HEK293 (cell line): ENCODE measurements at regions not wholly inside any gene's neighbourhood (a gene's known extent, or its start where the extent isn't known, plus 50 kb on each side); places are given as distances from the start of the nearest gene placed in this dataset.
"Not testable (repeated sequence)": the region's sequence is repeated elsewhere in the genome, so short reads cannot be mapped to it uniquely, and the experiment has no call there.

ENCODE experiments used
- CTCF ChIA-PET: fragments of 350-600 bp; formaldehyde crosslinking; extraction: SDS; loops from one replicate; lab custom pipeline; 2021; ENCODE audit warnings: antibody characterized with exemption; lab: Yijun Ruan, JAX
- POLR2A ChIA-PET: fragments of 300-600 bp; formaldehyde crosslinking; extraction: SDS; loops from one replicate; lab custom pipeline; 2020; ENCODE audit warnings: antibody characterized with exemption, inconsistent platforms; lab: Yijun Ruan, JAX
- H3K27ac ChIP-seq: fragments of 200-500 bp; sonication (Bioruptor generic); 2 replicates; pipeline ENCODE4 v1.5.1; 2014; ENCODE audit warnings: low read depth, low read length, control low read depth, inconsistent platforms; ENCODE audit errors: extremely low read depth
- H3K36me3 ChIP-seq, 2 experiments: fragments of 200-500 bp in 1 of 2; sonication (Bioruptor generic) in 1 of 2; 1 replicate in 1 of 2; 2 replicates in 1 of 2; pipeline ENCODE4 v1.5.1; 2014 to 2017; ENCODE audit warnings: inconsistent platforms in 2 of 2, low read length in 2 of 2; ENCODE audit not compliant: control insufficient read depth in 2 of 2, insufficient read depth in 1 of 2
- H3K4me1 ChIP-seq: fragments of 200-500 bp; sonication (Bioruptor generic); 2 replicates; pipeline ENCODE4 v1.5.1; 2014; ENCODE audit warnings: mild to moderate bottlenecking, low read length, inconsistent platforms; ENCODE audit not compliant: control insufficient read depth, insufficient read depth
- H3K4me3 ChIP-seq: 2 replicates; pipeline ENCODE4 v1.5.1; 2011; ENCODE audit warnings: low read depth, mild to moderate bottlenecking, control low read depth, low read length, moderate library complexity
- H3K9me3 ChIP-seq: fragments of 200-500 bp; sonication (Bioruptor generic); 2 replicates; pipeline ENCODE4 v1.5.1; 2014; ENCODE audit warnings: low read depth, low read length, inconsistent platforms; ENCODE audit not compliant: control insufficient read depth, insufficient read depth
- EGR2 ChIP-seq: fragments of 450-650 bp; formaldehyde crosslinking; IDR thresholded peaks from 2 replicates; pipeline ENCODE4 v1.5.1; 2016; ENCODE audit warnings: low read depth, missing biosample characterization, missing genetic modification characterization
- ZNF184 ChIP-seq: fragments of 450-650 bp; IDR thresholded peaks from 2 replicates; pipeline ENCODE4 v1.5.1; 2018; ENCODE audit warnings: missing biosample characterization, mild to moderate bottlenecking, missing genetic modification characterization
- ZNF202 ChIP-seq: fragments of 450-650 bp; formaldehyde crosslinking; IDR thresholded peaks from 2 replicates; pipeline ENCODE4 v1.5.1; 2016; ENCODE audit warnings: missing biosample characterization, missing genetic modification characterization, borderline replicate concordance
- ZNF24 ChIP-seq: fragments of 450-650 bp; formaldehyde crosslinking; IDR thresholded peaks from 2 replicates; pipeline ENCODE4 v1.5.1; 2016; ENCODE audit warnings: missing biosample characterization, missing genetic modification characterization
- ZNF398 ChIP-seq: fragments of 450-650 bp; formaldehyde crosslinking; IDR thresholded peaks from 2 replicates; pipeline ENCODE4 v1.5.1; 2017; ENCODE audit warnings: missing biosample characterization, missing genetic modification characterization
- ZNF473 ChIP-seq: fragments of 450-650 bp; formaldehyde crosslinking; IDR thresholded peaks from 2 replicates; pipeline ENCODE4 v1.5.1; 2017; ENCODE audit warnings: missing biosample characterization, missing genetic modification characterization
- ZNF639 ChIP-seq: fragments of 450-650 bp; formaldehyde crosslinking; IDR thresholded peaks from 2 replicates; pipeline ENCODE4 v1.5.1; 2016; ENCODE audit warnings: missing biosample characterization, missing genetic modification characterization
- ZNF658 ChIP-seq: fragments of 450-650 bp; formaldehyde crosslinking; IDR thresholded peaks from 2 replicates; pipeline ENCODE4; 2016; ENCODE audit warnings: missing biosample characterization, missing genetic modification characterization
- ZSCAN30 ChIP-seq: fragments of 450-650 bp; IDR thresholded peaks from 2 replicates; pipeline ENCODE4 v1.5.1; 2018; ENCODE audit warnings: missing biosample characterization, mild to moderate bottlenecking, missing genetic modification characterization, moderate library complexity
- ZXDB ChIP-seq: fragments of 450-650 bp; formaldehyde crosslinking; IDR thresholded peaks from 2 replicates; pipeline ENCODE4 v1.5.1; 2016; ENCODE audit warnings: missing biosample characterization, missing genetic modification characterization
- TF ChIP-seq, protein P1 (sequence below): fragments of 450-650 bp; formaldehyde crosslinking; IDR thresholded peaks from 2 replicates; pipeline ENCODE4 v1.5.1; 2016; ENCODE audit warnings: missing biosample characterization, missing genetic modification characterization

GRCh38 chr1:194860248-194861201 lies 1674.1 kb upstream of the B3GALT2 start (continued):
- TF ChIP-seq ZNF639 (tag by site-specific recombination) (no peak), ZNF184 (tag by site-specific recombination) (no peak)
- TF ChIP-seq, protein P1, sequence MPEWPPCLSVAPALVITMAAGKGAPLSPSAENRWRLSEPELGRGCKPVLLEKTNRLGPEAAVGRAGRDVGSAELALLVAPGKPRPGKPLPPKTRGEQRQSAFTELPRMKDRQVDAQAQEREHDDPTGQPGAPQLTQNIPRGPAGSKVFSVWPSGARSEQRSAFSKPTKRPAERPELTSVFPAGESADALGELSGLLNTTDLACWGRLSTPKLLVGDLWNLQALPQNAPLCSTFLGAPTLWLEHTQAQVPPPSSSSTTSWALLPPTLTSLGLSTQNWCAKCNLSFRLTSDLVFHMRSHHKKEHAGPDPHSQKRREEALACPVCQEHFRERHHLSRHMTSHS (tag by site-specific recombination), result no peak

- CTCF ChIA-PET, H3K36me3 ChIP-seq, H3K4me1 ChIP-seq, H3K9me3 ChIP-seq, H3K27ac ChIP-seq, POLR2A ChIA-PET, H3K4me3 ChIP-seq: not testable (repeated sequence)
These were observed 1673.2 kb upstream of the B3GALT2 start for GRCh38 chr1:194859481-194860154.

DNA sequence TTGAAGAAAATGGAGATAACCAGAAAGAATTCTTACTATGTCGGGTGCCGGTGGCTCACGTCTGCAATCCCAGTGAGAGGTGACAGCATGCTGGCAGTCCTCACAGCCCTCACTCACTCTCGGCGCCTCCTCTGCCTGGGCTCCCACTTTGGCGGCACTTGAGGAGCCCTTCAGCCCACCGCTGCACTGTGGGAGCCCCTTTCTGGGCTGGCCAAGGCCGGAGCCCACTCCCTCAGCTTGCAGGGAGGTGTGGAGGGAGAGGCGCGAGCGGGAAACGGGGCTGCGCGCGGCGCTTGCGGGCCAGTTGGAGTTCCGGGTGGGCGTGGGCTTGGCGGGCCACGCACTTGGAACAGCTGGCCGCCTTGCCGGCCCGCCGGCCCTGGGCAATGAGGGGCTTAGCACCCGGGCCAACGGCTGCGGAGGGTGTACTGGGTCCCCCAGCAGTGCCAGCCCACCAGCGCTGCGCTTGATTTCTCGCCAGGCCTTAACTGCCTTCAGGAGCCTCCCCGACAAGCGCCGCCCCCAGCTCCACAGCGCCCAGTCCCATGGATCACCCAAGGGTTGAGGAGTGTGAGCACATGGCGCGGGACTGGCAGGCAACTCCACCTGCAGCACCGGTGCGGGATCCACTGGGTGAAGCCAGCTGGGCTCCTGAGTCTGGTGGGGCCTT lies 1672.5 kb upstream of the B3GALT2 start:
- POLR2A ChIA-PET, H3K36me3 ChIP-seq, CTCF ChIA-PET, H3K27ac ChIP-seq, H3K4me1 ChIP-seq, H3K4me3 ChIP-seq, H3K9me3 ChIP-seq: not testable (repeated sequence)

DNA sequence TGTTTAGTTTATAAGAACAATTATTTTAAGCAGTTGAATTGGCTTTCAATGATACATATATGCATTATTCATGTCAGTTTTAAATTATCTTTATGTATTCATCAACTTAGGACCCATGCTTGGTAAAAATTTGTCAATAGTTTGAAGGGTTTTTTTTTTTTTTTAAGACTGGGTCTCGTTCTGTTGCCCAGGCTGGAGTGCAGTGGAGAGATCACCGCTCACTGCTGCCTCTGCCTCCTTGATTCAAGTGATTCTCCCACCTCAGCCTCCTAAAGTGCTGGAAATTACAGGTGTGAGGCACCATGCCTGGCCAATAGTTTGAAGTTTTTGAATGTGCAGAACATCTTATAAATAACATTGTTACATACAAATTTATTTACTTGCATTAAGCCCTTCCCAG lies 1671.0 kb upstream of the B3GALT2 start:
- ChIA-PET CTCF (no interaction called here), POLR2A (no interaction called here)
- H3K4me3 ChIP-seq, result no peak overlapping the region
- TF ChIP-seq ZNF202 (tag by site-specific recombination), result no peak
- no peak for TF ChIP-seq ZSCAN30 (tag by site-specific recombination)
- TF ChIP-seq ZNF184 (tag by site-specific recombination), result no peak
- TF ChIP-seq ZNF658, result no peak
- TF ChIP-seq ZNF473, result no peak
- no peak for TF ChIP-seq ZNF398 (tag by site-specific recombination)
- TF ChIP-seq EGR2, result no peak
- TF ChIP-seq ZNF24 (tag by site-specific recombination), result no peak
- no peak for TF ChIP-seq ZXDB (tag by site-specific recombination)
- H3K27ac ChIP-seq, result no peak overlapping the region
- H3K9me3 ChIP-seq, result no peaks in the 10 kb centered on the region
- H3K36me3 ChIP-seq, result no peaks in the 10 kb centered on the region
- no peaks in the 10 kb centered on the region for H3K4me1 ChIP-seq
